GM12873 (cell line): ENCODE measurements at regions not wholly inside any gene's neighbourhood (a gene's known extent, or its start where the extent isn't known, plus 50 kb on each side); places are given as distances from the start of the nearest gene placed in this dataset.

Experiments
- TF ChIP-seq, protein P1 (sequence below): IDR thresholded peaks from 2 replicates; pipeline ENCODE4 v1.5.1; 2012; ENCODE audit warnings: low read depth, mild to moderate bottlenecking, moderate library complexity, low read length, control low read depth; ENCODE audit not compliant: insufficient read depth; ENCODE audit errors: missing control alignments

DNA sequence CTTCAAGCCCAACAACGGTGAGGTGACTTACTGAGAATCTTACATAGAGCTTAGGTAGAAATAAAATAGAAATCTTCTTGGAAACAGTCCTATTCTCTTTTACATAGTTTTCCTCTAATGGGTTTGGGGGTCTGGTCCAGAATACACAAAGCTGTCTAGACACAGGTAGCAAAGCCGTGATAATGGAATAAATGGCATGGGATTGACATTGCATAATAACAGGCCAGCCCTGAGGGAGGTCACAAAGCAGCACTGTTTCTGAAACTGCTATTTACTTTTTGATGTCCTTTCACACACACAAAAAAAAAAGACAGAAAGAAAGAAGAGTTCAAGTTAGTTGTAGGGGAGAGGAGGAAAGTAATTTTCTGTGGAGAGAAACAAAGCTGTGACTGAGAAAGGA is 364.8 kb upstream of the SORCS1 start:
- TF ChIP-seq, protein P1, sequence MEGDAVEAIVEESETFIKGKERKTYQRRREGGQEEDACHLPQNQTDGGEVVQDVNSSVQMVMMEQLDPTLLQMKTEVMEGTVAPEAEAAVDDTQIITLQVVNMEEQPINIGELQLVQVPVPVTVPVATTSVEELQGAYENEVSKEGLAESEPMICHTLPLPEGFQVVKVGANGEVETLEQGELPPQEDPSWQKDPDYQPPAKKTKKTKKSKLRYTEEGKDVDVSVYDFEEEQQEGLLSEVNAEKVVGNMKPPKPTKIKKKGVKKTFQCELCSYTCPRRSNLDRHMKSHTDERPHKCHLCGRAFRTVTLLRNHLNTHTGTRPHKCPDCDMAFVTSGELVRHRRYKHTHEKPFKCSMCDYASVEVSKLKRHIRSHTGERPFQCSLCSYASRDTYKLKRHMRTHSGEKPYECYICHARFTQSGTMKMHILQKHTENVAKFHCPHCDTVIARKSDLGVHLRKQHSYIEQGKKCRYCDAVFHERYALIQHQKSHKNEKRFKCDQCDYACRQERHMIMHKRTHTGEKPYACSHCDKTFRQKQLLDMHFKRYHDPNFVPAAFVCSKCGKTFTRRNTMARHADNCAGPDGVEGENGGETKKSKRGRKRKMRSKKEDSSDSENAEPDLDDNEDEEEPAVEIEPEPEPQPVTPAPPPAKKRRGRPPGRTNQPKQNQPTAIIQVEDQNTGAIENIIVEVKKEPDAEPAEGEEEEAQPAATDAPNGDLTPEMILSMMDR: no peak

DNA sequence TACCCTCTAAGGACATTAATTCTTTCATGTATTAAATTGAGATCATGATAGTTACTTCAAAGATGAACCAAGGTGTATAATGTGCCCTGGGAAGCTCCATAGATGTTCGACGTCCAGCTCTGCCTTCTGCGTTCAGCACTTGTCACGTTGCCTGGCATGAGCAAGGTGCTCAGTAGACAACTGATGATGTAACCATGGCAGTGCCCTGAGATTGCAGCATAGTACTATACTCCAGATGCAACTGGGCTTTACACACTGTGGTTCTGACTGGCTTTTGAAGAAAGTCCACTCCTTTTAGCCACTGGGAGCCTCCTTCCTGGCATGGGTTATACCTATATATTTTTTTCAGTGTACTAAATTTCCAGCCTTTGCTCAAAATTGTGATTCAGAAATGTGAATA is 355.8 kb upstream of the SORCS1 start:
- TF ChIP-seq, protein P1: no peak

DNA sequence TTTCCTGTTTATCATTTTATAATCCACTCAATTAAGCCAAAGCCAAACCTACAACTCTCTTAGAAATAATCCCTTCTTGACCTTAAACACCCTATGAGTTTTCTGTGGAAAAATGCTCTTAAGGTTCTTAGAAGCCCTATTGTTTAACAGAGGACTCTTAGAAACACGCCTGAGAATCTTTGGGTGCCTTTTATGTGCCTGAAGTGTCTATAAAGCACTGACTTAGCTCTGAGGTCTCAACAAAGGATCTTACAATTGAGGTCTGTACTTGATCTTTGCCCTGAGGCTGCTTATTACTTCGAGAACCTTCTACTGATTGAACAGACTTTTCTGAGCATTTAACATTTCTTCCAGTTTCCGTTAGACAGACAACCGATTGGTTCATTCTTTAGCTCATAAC is 353.3 kb upstream of the SORCS1 start:
- TF ChIP-seq, protein P1: no peak

GRCh38 chr10:107516349-107516748 is 351.8 kb upstream of the SORCS1 start:
- TF ChIP-seq, protein P1: no peak

GRCh38 chr10:107502229-107502985 is 337.9 kb upstream of the SORCS1 start:
- TF ChIP-seq, protein P1: no peak

DNA sequence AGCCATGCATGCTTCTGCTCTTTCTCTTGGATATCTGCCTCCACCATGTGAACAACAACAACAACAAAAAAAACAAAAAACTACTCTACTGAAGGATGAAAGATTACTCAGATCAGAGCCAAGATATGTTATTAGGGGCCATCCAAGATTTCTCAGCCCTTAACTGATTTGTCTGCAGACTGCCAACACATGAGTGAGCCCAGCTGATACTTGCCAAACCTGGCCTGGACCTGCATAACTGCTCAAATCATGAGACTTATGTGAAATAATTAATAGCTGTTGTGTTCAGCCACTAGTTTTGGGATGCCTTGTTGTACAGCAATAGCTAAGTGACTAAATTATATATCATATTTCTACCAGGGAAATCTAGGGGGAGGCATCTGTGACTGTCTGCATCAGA is 334.5 kb upstream of the SORCS1 start:
- TF ChIP-seq, protein P1: no peak

- TF ChIP-seq, protein P1: no peak
Measured at GRCh38 chr10:107497024-107497423, 332.5 kb upstream of the SORCS1 start.
